GM21786 (cell line): ENCODE measurements at regions not wholly inside any gene's neighbourhood (a gene's known extent, or its start where the extent isn't known, plus 50 kb on each side); places are given as distances from the start of the nearest gene placed in this dataset.
"Not testable (repeated sequence)": the region's sequence is repeated elsewhere in the genome, so short reads cannot be mapped to it uniquely, and the experiment has no call there.

Experiments
- ATAC-seq: cut with Tn5 transposase; IDR thresholded peaks from one replicate; pipeline ENCODE4 v1.9.1; 2021; ENCODE audit not compliant: unreplicated experiment

DNA sequence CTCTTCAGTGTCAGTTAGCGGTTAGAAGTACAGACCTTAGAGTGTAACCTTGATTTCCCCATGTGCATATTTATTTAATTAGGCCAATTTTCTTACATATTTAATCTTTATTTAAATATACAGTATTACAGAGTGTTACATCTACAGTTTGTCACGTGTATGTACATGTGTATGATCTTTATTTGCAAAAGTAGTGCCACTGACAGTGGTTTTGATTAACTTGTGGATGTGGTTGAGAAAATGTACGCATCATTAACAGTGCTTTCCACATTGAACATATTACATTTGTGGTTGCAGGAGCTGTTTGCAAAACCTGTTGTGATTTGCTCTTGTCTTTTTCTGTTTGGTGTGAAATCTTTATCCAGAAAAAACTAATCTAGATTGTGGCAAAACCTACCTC is 535.5 kb downstream of the FLRT2 start:
- no peak for ATAC-seq

DNA sequence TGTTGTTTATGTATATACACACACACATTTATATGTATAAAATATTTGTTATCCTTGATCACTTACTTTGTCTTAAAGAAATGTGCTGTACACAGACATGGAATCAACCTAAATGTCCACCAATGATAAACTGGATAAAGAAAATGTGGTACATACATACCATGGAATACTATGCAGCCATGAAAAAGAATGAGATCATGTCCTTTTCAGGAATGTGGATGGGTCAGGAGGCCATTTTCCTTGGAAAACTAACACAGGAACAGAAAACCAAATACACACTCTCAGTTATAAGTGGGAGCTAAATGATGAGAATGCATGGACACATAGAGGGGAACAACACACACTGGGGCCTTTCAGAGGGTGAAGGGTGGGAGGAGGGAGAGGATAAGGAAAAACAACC is 534.7 kb downstream of the FLRT2 start:
- ATAC-seq, result not testable (repeated sequence)

DNA sequence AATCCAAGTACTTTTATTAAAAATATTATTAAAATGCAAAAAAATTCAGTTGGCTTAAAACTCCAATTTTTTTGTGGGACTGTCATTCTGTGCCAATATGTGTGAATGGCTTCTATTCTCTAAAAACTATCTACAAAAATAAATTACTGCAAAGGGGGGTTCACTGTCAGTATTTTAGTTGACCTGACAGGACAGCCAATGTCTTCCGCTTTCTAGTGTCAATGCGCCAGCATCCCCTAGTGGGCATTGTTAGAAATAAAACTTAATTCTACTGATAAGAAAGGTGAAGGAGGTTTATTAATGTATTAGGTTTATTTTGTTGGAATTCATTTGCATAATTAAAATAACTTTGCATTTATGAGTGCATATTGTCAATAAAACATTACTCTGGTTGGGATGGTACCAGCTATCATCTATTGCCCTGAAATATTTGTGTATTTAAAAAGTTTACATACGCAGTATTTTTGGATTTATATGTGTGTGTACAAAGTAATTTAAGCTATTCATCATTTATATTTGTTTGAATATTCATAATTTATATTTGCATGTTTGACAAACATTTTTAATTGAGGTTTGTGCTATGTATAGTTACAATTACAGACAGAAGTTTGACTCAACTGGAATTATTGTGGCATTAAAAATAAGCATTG is 527.2 kb downstream of the FLRT2 start:
- no peak for ATAC-seq

- ATAC-seq, result no peak
These were observed 525.6 kb downstream of the FLRT2 start for GRCh38 chr14:86055512-86056075.

- no peak for ATAC-seq
These were observed 522.9 kb downstream of the FLRT2 start for GRCh38 chr14:86052868-86053267.

- ATAC-seq, result no peak
These were observed 520.8 kb downstream of the FLRT2 start for GRCh38 chr14:86050757-86051156.

GRCh38 chr14:86050072-86050683 is 520.2 kb downstream of the FLRT2 start:
- no peak for ATAC-seq

DNA sequence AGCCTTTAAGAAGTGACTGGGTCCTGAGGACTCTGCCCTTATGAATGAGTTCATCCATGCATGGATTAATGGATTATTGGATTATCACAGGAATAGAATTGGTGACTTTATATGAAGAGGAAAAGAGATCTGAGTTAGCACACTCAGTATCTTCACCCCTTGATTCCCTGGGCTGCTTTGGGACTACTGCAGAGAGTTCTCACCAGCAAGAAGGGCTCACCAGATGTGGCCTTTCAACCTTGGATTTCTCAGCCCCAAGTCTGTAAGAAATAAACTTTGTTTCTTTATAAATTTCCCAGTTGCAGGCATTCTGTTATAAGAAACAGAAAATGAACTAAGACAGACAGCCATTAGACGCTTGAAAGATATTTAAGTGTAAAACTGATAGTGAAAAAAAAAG is 509.2 kb downstream of the FLRT2 start:
- ATAC-seq, result no peak

GRCh38 chr14:86038387-86039042 is 508.6 kb downstream of the FLRT2 start:
- no peak for ATAC-seq

GRCh38 chr14:86035882-86036281 is 505.9 kb downstream of the FLRT2 start:
- peak; percentile 79 for ATAC-seq

DNA sequence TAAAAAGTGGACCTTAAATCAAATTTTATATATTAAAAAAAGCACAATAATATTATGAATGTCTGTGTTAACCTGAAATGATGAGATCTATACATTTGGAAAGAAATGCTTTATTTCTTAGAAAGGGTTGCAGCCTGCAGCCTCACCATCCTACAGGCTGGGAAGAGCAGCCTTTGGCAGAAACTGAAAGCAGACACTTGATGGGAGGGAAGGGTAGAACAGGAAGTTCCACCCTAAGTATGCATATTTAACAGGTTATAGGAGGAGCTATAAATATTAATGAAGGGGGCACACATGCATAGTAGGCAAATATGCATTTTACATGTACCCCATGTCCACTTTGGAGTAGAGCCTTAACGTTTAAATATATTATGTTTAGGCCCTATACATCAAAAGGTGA is 498.0 kb downstream of the FLRT2 start:
- no peak for ATAC-seq

GRCh38 chr14:86027144-86027543 is 497.2 kb downstream of the FLRT2 start:
- ATAC-seq, result no peak

GRCh38 chr14:86022031-86022629 is 492.2 kb downstream of the FLRT2 start:
- no peak for ATAC-seq

GRCh38 chr14:86020841-86021240 is 490.9 kb downstream of the FLRT2 start:
- ATAC-seq, result no peak

GRCh38 chr14:86015941-86016340 is 486.0 kb downstream of the FLRT2 start:
- no peak for ATAC-seq

DNA sequence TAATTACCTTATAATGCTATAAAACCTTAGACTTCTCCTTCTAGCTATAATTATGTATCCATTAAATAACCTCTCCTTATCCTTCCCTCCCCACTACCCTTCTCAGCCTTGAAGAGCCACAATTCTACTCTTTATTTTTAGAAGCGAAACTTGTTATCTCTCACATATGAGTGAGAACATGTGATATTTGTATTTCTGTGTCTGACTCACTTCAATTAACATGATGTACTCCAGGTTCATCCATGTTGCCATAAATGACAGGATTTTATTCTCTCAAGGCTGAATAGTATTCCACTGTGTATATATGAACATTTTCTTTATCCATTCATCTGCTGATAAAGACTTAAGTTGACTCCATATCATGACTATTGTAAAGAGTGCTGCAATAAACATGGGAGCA is 485.6 kb downstream of the FLRT2 start:
- ATAC-seq, result no peak

DNA sequence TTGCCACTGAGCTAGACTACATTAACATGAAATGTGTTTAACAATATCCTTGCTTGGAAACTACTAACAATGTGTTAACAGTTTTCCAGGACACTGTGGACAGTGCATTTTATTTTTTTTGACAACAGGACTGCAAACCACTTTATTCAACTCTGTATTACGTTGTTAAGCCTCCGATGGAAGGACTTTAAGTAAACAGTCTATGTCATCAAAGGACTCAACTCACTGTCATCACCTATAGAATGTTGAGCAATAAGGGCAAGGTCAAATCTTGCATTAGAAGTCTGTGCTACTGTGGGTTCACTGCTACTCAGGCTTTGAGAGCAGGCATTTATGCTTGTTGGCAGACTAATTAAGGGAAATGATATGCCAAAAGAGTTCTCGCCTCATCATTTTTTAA is 483.7 kb downstream of the FLRT2 start:
- ATAC-seq, result no peak

DNA sequence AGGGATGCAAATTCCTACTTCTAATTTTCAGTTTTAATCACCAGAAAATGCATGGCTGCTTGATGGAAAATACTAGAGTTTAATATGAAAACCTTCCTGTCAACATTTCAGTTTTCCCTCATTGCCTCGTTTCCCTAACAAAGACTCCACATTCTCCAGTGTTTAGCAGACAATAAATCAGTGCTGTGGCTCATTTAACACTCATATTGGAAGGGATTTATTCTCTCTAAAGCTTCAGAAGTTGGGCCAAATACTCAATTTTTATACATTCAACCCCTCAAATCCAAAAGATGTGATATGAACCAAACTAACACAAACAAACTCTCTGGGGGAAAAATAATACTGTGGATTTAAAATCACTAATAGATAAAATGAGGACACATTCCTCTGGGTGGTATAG is 482.5 kb downstream of the FLRT2 start:
- no peak for ATAC-seq

- no peak for ATAC-seq
These were observed 474.1 kb downstream of the FLRT2 start for GRCh38 chr14:86003998-86004397.

DNA sequence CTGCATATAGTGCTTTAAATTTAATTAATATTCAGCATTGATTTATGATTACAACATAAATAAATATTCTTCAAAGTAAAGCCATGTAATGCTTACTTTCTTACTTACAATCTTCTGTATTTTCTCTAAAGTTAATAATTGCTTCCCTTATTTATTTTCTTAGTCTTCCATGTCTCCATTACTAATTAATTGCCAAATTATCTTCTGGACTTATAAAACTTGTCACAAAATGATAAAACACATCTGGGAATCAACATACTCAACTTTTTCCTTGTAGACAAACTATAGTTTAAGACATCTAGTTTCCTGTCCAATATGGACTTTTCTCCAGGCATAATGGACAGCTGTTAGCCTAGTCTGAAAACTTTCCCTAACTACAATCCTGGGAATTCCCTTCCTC is 466.6 kb downstream of the FLRT2 start:
- ATAC-seq, result no peak

- ATAC-seq, result no peak
These were observed 461.2 kb downstream of the FLRT2 start for GRCh38 chr14:85991156-85991555.

GRCh38 chr14:85987907-85988306 is 458.0 kb downstream of the FLRT2 start:
- no peak for ATAC-seq
